Vagina (tissue), 2 donors: ENCODE measurements at regions not wholly inside any gene's neighbourhood (a gene's known extent, or its start where the extent isn't known, plus 50 kb on each side); places are given as distances from the start of the nearest gene placed in this dataset.

Source experiments
- DNase-seq, 2 donors: peaks; one replicate each; pipeline ENCODE4 v3.0.0-alpha.2; 2017; ENCODE audit errors: extremely low spot score in 2 of 2
- H3K27ac ChIP-seq: fragments of 200-600 bp; sonication (generic); one replicate; pipeline ENCODE4 v1.5.1; 2019
- H3K27me3 ChIP-seq: fragments of 200-600 bp; sonication (generic); one replicate; pipeline ENCODE4 v1.5.1; 2019
- H3K36me3 ChIP-seq, 2 donors: fragments of 200-600 bp; sonication (generic); one replicate each; pipeline ENCODE4 v1.5.1; 2017 to 2019
- H3K4me1 ChIP-seq: fragments of 200-600 bp; sonication (generic); one replicate; pipeline ENCODE4 v1.5.1; 2019
- H3K4me3 ChIP-seq, 2 donors: fragments of 200-600 bp; sonication (generic); 1 replicate in 1 of 2; 2 replicates in 1 of 2; pipeline ENCODE4 v1.5.1; 2016 to 2019
- H3K9me3 ChIP-seq: fragments of 200-600 bp; sonication (generic); one replicate; pipeline ENCODE4 v1.5.1; 2019
- POLR2A ChIP-seq, 2 donors: fragments of 450-650 bp; IDR thresholded peaks; one replicate each; pipeline ENCODE4 v1.6.1; 2017; ENCODE audit warnings: antibody characterized with exemption in 2 of 2, mild to moderate bottlenecking in 2 of 2, moderate library complexity in 2 of 2
- POLR2AphosphoS5 ChIP-seq, 2 donors: sonication (generic); formaldehyde crosslinking; IDR thresholded peaks; one replicate each; pipeline ENCODE4 v1.9.0; 2017; ENCODE audit warnings: antibody characterized with exemption in 2 of 2, mild to moderate bottlenecking in 2 of 2, low read depth in 1 of 2; ENCODE audit not compliant: insufficient read depth in 1 of 2
- intact Hi-C: fragments of 100-400 bp; cut with DNase I; formaldehyde crosslinking; loops from one replicate; pipeline ENCODE4 v1.15.1; 2023
- TF ChIP-seq, protein P1 (sequence below), 3 experiments: fragments of 450-650 bp in 2 of 3; fragments of 200-600 bp in 1 of 3; sonication (generic) in 1 of 3; IDR thresholded peaks; one replicate each; pipeline ENCODE4 v1.5.1; 2017 to 2019; ENCODE audit warnings: antibody characterized with exemption in 3 of 3, mild to moderate bottlenecking in 2 of 3, moderate library complexity in 2 of 3

DNA sequence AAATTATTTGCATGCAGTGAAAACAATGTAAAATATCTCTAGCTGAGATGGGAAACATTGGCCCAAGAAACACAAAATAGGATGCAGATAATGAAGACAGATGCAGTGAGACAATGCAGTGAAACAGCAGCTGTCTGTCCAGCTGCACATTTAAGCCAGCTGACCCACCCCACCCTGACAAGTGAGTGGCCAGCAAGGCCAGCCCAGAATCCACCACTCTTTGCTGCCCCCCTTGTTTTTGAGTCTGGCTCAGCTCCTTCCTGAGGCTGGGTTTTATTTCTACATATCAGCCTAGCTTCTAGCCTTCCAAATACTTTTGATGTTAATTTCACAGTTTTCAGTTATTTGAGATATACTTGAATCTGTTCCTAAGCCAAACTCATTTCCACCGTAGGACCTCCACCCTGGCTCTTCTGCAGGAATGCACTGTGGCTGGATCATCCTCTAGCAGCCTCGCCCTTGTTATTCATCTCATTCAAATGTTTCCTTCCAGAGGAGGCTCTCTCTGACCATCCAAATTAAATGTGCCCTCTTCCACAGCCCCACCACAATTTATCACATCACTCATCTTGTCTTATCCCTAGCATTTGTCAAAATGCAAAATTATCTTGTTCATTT is 154.1 kb upstream of the POU2AF2 start:
- H3K27ac ChIP-seq = no peak overlapping the region
- DNase-seq = no peak
- H3K36me3 ChIP-seq = no peaks in the 10 kb centered on the region
- TF ChIP-seq, protein P1, sequence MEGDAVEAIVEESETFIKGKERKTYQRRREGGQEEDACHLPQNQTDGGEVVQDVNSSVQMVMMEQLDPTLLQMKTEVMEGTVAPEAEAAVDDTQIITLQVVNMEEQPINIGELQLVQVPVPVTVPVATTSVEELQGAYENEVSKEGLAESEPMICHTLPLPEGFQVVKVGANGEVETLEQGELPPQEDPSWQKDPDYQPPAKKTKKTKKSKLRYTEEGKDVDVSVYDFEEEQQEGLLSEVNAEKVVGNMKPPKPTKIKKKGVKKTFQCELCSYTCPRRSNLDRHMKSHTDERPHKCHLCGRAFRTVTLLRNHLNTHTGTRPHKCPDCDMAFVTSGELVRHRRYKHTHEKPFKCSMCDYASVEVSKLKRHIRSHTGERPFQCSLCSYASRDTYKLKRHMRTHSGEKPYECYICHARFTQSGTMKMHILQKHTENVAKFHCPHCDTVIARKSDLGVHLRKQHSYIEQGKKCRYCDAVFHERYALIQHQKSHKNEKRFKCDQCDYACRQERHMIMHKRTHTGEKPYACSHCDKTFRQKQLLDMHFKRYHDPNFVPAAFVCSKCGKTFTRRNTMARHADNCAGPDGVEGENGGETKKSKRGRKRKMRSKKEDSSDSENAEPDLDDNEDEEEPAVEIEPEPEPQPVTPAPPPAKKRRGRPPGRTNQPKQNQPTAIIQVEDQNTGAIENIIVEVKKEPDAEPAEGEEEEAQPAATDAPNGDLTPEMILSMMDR (IDR thresholded peaks at IDR 0.05) = no peak
- TF ChIP-seq POLR2A (IDR thresholded peaks at IDR 0.05) = no peak
- TF ChIP-seq POLR2AphosphoS5 (IDR thresholded peaks at IDR 0.05; ENCODE audit: insufficient read depth in 1 of 2, low read depth in 1 of 2) = no peak
- H3K9me3 ChIP-seq = no peaks in the 10 kb centered on the region
- no peak overlapping the region for H3K4me3 ChIP-seq
- no peaks in the 10 kb centered on the region for H3K27me3 ChIP-seq
- H3K4me1 ChIP-seq = no peaks in the 10 kb centered on the region
- intact Hi-C loops = no loop called here

DNA sequence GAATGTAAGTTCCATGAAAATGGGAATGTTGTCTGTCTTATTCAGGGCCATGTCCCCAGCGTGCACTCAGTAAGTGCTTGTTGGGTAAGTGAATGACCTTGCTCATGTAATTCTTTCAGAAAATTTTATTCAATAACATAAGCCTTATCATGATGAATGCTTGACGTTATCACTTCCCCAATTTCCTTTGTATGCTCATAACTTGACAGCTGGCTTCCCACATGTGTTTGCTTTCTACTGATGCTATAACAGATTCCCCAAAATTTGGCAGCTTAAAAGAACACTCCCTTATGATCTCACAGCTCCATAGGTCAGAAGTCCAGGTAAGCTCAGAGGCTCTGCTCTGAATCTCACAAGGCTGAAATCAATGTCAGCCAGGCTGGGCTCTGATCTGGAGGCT is 155.8 kb upstream of the POU2AF2 start:
- Histone ChIP-seq H3K4me1 (no peaks in the 10 kb centered on the region), H3K9me3 (no peaks in the 10 kb centered on the region), H3K4me3 (no peak overlapping the region), H3K27ac (no peak overlapping the region), H3K27me3 (no peaks in the 10 kb centered on the region), H3K36me3 (no peaks in the 10 kb centered on the region)
- no peak for TF ChIP-seq POLR2AphosphoS5 (IDR thresholded peaks at IDR 0.05; ENCODE audit: insufficient read depth in 1 of 2, low read depth in 1 of 2)
- TF ChIP-seq, protein P1 (IDR thresholded peaks at IDR 0.05) = no peak
- TF ChIP-seq POLR2A (IDR thresholded peaks at IDR 0.05) = no peak
- no peak for DNase-seq
- intact Hi-C loops = no loop called here

DNA sequence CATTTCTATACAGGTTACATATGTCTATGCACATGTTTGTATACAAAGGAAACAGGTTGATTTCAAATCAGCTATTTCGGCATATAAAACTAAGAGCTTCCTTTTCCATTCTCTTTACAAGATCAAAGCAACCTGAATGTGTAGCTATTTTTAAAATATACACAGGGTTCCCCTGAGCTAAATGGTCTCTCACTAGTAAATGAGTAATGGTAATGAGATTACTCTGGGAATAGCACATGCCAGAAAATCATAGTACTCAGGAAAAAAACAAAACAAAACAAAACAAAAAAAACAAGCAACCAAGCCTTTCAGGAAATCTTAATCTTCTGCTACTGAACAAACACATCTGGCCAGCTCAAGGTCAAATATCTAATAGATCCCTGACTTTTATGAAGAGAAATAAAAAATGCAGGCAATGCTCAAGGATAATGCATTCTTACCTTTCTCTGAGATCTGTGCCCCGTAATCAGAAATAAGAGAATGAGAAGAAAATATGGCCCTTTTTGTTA is 156.6 kb upstream of the POU2AF2 start:
- Histone ChIP-seq H3K4me3 (no peak overlapping the region), H3K27me3 (no peaks in the 10 kb centered on the region), H3K9me3 (no peaks in the 10 kb centered on the region), H3K36me3 (no peaks in the 10 kb centered on the region), H3K27ac (no peak overlapping the region), H3K4me1 (no peaks in the 10 kb centered on the region)
- TF ChIP-seq POLR2AphosphoS5 (IDR thresholded peaks at IDR 0.05; ENCODE audit: insufficient read depth in 1 of 2, low read depth in 1 of 2) (no peak), POLR2A (IDR thresholded peaks at IDR 0.05) (no peak)
- TF ChIP-seq, protein P1 (IDR thresholded peaks at IDR 0.05) = no peak
- DNase-seq = no peak
- intact Hi-C loops = no loop called here

DNA sequence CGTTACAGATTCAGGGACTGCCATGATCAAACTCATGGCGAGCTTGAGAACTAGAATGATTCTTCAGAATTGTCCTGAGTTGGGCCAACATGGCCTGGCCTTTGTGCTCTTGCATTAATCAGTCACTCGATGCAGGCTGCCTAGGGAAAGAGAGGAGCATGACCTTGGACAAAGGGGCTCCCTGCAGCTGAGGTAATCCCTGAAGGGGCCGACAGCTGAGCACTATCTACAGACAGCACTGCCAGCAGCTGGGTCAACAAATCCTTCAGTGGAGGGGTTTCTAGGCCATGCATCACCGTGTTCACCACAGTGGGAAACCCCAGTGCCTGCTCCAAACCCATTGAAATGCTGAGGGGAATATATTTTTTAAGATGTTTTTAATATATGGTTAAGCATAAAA is 159.5 kb upstream of the POU2AF2 start:
- intact Hi-C loops = no loop called here
- H3K36me3 ChIP-seq = no peaks in the 10 kb centered on the region
- DNase-seq = no peak
- H3K4me3 ChIP-seq = no peak overlapping the region
- no peaks in the 10 kb centered on the region for H3K9me3 ChIP-seq
- no peaks in the 10 kb centered on the region for H3K4me1 ChIP-seq
- TF ChIP-seq, protein P1 (IDR thresholded peaks at IDR 0.05) = no peak
- no peak for TF ChIP-seq POLR2A (IDR thresholded peaks at IDR 0.05)
- TF ChIP-seq POLR2AphosphoS5 (IDR thresholded peaks at IDR 0.05; ENCODE audit: insufficient read depth in 1 of 2, low read depth in 1 of 2) = no peak
- no peaks in the 10 kb centered on the region for H3K27me3 ChIP-seq
- H3K27ac ChIP-seq = no peak overlapping the region

DNA sequence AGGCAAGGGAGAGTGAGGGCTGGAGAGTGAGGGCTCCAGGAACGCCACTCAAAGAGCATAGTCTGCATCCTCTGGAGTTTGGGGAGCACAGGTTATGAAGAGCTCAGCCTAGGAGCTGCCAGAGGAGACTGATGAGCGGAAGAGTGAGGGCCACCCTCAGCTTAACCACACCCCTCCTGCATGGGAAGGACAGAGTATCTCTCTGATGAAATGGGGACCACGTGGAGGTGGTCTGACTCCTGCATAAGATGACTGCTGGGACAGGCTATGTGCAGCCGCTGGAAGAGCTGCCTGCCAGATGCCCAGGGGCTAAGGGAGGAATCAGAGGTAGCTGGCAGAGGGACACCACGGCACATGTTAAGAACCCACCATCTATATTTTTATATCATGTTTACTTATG is 162.9 kb upstream of the POU2AF2 start:
- Histone ChIP-seq H3K27ac (no peak overlapping the region), H3K27me3 (no peaks in the 10 kb centered on the region), H3K4me3 (no peak overlapping the region), H3K4me1 (no peaks in the 10 kb centered on the region), H3K36me3 (no peaks in the 10 kb centered on the region), H3K9me3 (no peaks in the 10 kb centered on the region)
- TF ChIP-seq POLR2AphosphoS5 (IDR thresholded peaks at IDR 0.05; ENCODE audit: insufficient read depth in 1 of 2, low read depth in 1 of 2) (no peak), POLR2A (IDR thresholded peaks at IDR 0.05) (no peak)
- TF ChIP-seq, protein P1 (IDR thresholded peaks at IDR 0.05) = no peak
- DNase-seq = no peak
- intact Hi-C loops = no loop called here
